GM15510 (cell line): ENCODE measurements at regions not wholly inside any gene's neighbourhood (a gene's known extent, or its start where the extent isn't known, plus 50 kb on each side); places are given as distances from the start of the nearest gene placed in this dataset.

Experiments used
- POLR2A ChIP-seq: IDR thresholded peaks from 3 replicates; pipeline ENCODE4 v1.6.1; 2011; ENCODE audit warnings: borderline replicate concordance; ENCODE audit not compliant: insufficient read length; ENCODE audit errors: extremely low read depth

GRCh38 chr6:149162924-149163323, 154.6 kb upstream of the TAB2 start:
- TF ChIP-seq POLR2A: no peak

DNA sequence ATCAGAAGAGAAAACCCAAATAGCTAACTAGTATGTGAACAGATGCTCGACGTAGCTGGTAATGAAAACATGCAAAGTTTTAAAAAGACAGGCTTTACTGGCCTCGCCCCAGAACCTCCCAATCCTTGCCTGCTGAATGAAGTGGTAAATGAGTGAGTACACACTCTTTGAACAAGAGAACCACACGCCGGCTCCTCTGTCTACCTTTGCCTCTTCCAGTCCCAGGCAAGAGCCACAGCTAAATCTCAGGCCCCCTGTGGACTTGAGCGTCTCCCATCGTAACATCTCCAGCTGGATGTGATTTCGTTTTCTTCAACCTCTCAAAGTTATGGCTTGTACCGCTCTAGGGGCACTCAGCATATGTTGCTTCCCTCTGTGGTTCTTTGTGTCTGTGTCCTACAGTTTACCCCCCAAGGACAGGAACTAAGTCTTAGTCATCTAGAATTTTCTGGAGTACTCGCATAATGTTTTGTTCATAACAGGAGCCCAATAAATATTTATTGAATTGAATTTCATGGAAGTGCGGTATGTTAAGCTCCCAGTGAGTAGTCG, 153.2 kb upstream of the TAB2 start:
- no peak for TF ChIP-seq POLR2A

DNA sequence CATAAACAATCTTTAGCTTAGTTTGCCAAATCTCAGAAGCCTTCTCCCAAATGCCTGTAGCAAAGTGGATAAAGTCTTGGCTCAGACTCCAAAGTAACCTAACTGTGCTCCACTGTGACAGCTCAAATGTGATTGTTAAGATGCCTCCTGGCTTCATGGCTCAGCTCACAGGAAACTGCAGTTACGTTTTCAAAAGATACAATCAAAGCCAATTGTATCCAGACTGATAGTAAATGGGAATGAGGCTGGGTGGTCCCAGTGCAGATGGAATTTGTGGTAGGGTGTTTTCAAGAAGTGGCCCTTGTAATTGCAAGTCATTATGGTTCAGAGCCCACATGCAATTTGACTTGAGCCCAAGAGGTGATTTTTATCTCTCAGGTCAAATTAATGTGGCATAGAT, 151.2 kb upstream of the TAB2 start:
- no peak for TF ChIP-seq POLR2A

DNA sequence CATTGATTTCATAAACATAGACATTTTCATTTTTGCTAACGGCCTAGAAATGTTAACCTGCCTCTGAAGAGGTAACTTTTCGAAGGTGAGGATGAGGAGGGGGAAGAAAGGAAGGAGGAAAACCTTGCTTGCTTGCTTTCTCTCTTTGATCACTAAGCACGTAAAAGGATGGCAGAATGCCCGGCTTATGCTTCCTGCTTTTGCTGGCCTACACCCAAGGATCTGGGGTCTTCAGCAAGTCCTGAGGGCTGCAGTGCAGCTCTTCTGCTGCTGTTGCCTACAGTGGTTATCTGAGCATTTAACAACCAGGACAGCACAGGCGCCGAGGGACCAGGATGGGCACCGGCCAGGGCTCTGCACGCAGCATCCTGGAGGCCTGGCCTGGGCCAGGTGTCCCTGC, 150.8 kb upstream of the TAB2 start:
- no peak for TF ChIP-seq POLR2A

- TF ChIP-seq POLR2A: no peak
These were observed 148.5 kb upstream of the TAB2 start for GRCh38 chr6:149168968-149169367.

DNA sequence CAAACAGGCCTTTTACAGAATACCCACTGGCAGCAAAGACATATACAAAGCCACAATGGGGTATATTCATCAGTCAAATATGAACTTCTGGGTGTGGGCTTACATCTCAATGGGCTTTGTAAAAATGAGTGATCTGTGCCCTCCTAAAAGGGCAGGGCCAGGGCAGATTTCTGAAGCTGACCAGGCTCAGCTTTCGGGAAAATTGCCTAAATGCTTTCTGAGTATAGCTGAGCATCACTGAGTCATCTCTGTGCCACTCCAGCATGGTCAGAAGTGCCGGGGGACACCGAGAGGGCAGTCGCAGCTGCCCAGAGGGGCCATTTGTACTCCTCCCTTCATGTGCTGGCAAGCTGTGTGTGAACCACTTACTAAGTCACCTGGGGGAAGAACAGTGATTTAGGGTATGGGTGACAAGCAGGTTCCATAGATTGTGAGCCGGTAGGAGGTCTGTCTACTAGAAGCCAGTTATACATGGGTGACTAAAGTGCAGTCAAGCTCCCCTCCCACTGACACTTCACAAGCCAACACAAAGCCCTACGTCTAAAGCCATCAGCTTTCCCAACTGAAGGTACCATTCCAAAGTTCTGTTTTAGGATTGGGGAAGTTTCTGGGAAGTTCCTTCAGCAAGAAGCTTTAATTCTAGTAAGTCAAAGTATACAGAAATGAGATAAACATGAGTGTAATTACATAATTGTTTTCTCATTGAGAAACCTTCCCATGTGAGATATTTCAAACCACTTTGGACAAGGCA, 147.6 kb upstream of the TAB2 start:
- no peak for TF ChIP-seq POLR2A

GRCh38 chr6:149170564-149171452, 146.7 kb upstream of the TAB2 start:
- TF ChIP-seq POLR2A: no peak

GRCh38 chr6:149173222-149173621, 144.3 kb upstream of the TAB2 start:
- no peak for TF ChIP-seq POLR2A

- no peak for TF ChIP-seq POLR2A
These were observed 142.6 kb upstream of the TAB2 start for GRCh38 chr6:149174962-149175361.

DNA sequence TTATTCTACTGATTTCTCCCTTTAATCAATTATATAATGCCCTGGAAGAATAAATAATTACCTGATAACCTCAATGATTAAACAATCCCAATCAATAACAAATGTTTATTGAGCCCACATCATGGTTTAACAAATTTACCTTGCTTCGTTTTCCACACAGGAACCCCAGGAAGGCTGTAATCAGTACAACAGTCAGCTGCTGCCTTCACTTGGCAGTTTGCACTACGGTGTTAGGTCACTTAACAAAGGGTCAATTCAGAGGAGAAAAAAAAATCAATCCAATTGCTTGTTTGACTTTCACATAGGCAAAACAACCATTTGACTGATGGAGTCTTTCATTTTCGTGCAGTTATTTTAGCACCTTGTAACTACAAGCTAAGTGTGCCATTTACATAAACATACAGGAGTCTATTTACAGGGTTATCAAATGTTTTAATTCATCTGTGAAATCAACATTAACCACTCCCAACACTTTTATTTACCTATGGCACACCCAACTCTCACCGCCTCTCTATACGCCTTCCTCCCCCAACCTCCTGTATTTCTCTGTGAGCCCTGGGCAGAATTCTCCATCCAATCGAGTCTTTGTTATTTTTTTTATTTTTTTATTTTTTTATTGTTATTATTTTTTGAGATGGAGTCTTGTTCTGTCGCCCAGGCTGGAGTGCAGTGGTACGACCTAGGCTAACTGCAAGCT, 140.4 kb upstream of the TAB2 start:
- no peak for TF ChIP-seq POLR2A

DNA sequence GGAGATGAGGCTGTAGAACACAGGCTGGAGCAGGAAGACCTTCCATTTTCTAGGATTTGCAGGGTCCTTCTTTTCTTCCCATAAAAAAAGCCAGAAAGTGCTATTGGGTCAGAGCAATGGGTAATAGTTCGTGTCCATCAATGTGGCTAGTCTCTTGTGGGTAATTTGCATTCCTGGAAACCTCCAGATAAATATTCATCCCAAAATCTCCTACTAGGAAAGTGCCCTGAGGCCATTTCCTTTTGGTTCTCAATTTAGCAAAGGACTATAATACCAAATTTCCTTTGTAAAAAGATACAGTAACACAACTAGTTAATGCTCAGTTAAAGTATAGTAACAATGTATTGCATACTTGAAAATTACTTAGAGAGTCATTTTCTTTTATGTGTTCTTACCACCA, 138.1 kb upstream of the TAB2 start:
- TF ChIP-seq POLR2A: no peak

- TF ChIP-seq POLR2A: no peak
These were observed 136.2 kb upstream of the TAB2 start for GRCh38 chr6:149181304-149181703.

DNA sequence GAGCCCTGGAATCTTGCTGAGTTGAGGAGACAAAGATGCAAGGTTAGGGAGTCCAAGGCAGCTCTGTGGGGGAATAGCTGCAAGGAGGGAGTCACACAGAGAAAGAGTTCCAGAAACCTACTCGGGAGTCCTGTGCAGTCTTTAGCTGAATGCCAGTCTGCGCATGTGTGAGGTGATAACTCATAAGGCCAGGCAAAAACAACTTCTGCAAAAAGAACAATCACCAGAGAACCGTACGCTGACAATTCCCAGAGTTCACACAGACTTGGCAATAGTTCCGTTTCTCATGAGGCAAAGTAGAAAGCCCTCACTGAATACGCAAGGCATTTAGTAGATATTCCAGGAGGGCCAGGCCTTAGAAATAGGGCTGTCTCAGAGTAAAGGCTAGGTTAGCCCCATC, 135.2 kb upstream of the TAB2 start:
- TF ChIP-seq POLR2A: no peak

DNA sequence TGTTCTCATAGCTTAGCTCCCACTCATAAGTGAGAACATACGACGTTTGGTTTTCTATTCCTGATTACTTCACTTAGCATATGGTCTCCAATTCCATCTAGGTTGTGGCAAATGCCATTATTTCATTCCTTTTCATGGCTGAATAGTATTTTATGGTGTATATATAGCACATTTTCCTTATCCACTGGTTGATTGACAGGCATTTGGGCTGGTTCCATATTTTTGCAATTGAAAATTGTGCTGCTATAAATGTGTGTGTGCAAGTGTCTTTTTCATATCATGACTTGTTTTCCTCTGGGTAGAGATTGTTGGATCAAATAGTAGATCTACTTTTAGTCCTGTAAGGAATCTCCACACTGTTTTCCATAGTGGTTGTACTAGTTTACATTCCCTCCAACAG, 133.0 kb upstream of the TAB2 start:
- no peak for TF ChIP-seq POLR2A

DNA sequence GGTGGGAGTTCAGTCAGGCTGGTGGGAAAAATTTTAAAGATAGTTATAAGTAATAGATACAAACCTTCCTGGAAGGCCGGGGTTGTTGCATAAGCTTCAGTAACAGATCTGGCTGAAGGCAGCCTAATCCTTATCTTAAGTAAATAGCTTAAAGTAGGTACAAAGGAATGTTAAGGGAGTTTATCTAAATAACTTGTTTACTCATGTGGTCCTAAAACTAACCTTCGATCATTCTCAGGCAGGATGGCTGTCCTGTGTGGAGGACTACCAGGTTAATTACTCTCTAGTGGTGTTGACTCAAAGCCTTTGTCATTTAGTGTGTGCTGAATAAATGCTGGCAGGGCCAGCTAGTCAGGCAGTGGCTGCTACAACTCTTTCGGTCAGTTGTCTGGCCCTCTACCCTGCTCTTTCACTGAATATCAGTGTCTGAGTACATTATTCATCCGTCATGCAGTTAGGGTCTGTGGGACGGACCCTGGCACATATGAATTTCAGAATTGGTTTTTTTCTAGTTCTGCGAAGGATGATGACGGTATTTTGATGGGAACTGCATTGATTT, 131.6 kb upstream of the TAB2 start:
- TF ChIP-seq POLR2A: no peak
